ENCODE measurements at regions not wholly inside any gene's neighbourhood (a gene's known extent, or its start where the extent isn't known, plus 50 kb on each side); places are given as distances from the start of the nearest gene placed in this dataset.

DNA sequence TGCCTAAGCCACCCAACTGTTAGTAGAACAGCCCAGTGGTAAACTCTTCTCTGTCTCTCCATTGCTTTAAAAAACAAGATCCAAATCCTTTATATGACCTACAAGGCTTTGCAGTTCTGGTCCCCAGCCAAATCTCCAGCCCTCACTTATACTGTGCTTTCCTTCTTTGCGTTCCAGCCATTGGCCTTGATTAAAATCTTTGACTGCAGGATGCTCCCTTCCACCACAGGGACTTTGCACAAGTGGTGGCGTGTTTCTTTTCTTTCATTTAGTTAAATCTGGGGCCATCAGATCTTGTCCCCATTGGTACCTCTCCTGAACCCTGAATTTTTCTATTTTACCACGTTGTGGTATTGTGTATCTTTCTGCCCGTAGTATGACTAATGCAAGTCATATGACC lies 183.7 kb downstream of the VRK1 start:
- no peak for DNase-seq

DNA sequence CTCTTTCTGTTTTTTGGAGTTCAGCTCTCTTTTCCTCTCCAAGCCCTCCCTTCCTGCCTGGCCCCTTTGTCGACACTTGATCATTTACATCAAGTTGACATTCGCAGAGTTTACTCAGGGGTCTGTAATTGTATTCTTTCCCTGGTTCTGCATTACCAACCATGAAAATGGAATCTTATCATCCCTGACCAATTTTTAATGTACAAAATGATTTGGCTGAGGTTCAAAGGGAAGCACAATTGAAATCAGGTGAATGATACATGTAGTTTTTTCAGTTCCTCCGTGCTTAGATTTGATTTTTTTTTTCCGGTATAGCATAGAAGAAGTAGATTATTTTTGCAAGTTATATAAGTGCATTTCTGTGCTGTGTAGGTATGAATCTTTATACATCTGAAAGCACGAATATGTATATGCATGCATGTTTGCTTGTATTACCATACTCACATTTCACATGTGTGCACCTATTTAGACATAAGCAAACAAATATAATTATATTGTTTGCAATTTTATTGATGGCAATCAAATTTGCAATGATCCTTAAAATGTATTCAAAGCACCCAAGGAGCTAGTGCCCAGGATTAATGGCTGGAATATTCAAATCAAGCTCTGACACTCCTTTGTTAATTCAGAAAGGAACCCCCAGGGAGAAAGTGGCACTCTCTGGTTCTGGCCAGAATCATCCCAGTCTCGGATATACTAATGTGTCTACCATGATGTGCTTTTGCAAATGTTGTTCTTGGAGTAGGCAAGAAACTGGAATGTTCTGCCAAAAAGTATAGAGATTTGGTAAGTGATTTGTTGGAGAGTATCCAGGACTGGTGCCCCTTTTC lies 189.3 kb downstream of the VRK1 start:
- DNase-seq = no peak

DNA sequence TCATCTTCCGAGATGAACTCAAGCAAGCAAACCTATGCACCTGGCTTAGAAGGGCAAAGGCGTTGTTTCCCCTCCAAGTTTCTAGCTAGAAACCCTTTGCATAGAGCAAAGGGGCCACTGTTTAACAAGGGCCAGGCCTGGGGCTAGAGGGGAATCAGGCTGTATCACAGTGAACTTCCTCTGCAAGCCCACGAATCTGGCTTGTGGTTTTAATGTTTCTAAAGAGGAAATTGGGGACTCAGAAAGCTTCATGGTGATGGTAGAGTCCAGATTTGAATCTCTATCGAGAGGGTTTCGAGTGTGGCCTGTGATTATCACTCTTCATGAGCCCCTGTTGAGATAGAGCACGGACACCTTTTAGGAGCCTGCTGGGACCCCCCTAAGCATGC lies 189.9 kb downstream of the VRK1 start:
- no peak for DNase-seq

DNA sequence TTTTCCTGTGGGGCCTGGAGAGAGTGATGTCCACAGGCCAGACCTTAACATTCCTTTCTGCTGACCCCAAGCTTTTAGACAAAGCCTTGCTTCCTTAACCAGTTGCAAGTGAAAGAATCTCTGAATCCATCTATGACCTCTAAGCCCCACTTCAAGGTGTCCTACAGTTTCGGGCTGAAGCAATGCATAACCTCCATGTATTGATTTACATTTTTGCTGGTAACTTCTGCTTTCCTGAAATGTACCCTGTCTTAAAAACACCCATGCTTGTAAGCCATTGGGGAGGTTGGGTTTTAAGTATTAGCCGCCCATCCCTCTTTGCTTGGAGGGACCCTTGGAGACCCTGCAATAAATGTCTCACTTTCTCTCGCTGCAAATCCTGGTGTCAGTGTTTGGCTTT lies 190.6 kb downstream of the VRK1 start:
- no peak for DNase-seq

DNA sequence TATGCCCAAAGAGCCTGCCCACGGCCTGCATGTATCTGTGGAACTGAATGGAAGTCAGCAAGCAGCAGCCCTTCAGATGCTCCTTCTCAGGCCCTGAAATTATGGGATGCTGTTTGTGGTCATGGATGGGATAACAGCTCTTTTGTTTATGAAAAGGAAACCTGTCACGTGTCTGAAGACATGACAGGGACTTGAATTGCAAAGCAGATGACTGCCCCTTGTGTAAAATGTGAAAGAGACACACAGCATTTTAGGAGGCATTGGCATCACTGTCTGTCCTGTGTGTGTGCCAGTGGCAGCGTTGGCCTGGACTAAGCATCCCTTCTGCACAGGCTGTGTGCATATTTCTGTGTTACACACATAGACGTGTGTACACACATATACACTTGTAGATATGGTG lies 192.1 kb downstream of the VRK1 start:
- no peak for DNase-seq

DNA sequence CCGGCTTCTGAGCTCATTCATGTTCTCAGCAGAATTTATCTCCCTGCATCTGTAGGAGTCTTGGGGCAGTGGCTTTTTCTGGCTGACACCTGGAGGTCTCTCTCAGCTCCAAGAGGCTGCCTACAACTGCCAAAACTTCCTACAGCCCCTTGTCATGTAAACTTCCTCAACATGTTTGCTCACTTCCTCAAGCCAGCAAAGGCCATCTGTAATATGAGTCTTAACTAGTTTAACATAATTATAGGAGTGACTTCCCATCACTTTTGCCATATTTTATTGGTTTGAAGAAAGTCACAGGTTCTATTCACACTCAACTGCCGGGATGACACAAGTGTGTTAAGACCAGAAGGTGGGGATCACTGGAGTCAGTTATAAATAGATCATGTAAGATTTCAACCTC lies 194.0 kb downstream of the VRK1 start:
- no peak for DNase-seq

DNA sequence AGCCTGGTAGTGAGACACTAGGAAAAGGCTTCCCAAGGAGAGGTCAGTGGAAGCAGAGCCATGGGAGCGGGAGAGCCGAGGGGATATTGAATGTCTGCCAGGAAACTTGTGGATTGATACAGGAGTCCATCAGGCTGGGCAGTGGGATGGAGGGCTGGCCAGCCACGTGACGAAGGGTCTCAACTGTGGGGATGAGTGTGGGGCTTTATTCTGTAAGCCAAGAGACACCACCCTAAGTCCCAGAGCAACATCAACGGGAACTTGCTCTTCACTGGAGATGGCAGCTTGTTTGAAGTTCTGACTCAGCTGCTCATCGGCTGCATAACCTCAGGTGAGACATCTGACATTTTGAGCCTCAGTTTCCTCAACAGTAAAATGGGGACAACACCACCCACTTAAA lies 197.8 kb downstream of the VRK1 start:
- no peak for DNase-seq

DNA sequence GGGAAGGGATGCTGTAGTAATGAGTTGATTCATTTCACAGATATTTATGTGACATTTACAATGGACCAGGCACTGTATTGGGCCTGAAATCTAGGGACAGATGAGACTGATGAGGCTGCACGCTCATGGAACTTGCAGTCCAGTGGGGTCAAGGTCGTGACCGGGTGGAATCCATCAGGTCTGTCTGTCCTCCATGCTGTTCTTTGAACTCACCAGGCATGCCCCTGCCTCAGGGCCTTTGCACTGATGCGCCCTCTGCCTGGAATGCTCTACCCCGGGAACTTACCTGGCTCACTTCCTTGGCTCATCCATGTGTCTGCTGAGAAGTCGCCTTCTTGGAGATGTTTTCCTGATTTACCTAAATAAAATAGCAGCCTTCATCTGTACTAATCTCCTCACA lies 200.1 kb downstream of the VRK1 start:
- DNase-seq = no peak

DNA sequence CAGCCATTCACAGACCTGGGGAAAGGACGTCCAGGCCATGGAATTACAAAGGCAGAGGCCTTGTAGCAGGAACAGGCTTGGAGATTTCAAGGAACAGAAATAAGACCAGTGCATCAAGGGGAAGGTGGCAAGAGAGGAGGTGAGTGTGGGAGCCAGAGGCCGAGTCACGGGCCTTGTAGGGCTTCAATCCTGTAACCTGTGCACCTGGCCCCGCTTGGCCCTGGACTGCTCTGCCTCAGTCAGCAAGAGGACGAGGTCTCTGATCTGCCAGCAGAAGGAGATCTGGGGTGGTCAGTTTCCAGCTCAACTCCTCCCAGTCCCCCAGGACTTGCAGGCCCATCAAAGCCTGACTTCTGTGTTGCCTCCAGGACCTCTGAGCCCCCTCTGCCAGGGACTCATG lies 200.8 kb downstream of the VRK1 start:
- DNase-seq = no peak

DNA sequence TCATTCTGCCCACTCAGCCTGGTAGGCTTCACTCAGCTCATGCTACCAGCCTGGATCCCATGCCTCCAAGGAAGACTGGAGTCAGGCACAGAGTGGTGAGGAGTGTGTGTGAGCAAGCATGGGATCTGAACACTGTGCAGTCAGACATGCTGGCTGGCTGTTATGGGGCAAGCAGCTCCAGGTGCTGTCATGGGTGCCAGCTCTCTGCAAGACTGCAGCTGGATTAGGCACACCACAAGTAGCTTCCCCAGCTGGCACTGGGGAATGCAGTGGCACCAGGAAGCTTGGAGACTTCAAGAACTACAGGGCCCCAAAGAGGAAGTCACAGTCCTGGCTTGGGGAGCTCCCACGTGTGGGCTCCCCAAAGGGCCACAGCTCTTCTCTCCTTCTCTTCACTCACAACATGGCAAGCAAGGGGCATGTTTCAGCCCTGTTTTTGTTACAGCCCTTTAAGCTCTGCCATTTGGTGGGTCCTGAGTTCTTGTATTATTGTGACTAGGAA lies 202.5 kb downstream of the VRK1 start:
- DNase-seq = no peak

DNA sequence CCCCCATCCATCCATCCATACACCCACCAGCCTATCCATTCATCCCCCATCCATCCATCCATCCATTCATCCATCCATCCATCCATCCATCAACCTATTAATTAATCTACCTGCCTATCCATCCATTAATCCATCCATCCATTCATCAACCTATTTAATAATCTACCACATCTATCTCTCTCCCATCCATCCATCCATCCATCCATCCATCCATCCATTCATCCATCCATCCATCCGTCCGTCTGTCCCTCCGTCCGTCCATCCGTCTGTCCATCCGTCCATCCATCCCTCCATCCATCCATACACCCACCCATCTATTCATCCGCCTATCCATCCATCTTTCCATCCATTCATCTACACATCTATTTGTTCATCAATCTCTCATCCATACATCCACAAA lies 205.3 kb downstream of the VRK1 start:
- DNase-seq = no peak

DNA sequence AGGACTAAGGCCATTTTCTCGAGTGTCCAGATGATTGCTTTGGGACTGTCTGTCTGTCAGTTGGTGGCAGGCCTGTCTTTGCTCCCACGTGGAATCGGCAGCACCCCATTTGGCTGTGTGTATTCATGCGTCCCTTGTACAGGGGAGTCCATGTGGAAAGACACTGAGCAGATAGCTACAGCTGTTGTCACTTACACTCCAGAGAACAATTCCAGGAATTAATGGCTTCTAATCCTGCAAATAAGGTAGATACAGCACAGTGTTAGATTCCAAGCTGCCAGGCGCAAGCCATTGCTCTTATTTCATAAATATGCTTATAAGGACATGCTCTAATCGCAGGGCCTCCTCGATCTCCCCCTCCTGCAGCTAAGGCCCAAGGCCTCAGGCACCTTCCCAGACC lies 208.8 kb downstream of the VRK1 start:
- DNase-seq = no peak

DNA sequence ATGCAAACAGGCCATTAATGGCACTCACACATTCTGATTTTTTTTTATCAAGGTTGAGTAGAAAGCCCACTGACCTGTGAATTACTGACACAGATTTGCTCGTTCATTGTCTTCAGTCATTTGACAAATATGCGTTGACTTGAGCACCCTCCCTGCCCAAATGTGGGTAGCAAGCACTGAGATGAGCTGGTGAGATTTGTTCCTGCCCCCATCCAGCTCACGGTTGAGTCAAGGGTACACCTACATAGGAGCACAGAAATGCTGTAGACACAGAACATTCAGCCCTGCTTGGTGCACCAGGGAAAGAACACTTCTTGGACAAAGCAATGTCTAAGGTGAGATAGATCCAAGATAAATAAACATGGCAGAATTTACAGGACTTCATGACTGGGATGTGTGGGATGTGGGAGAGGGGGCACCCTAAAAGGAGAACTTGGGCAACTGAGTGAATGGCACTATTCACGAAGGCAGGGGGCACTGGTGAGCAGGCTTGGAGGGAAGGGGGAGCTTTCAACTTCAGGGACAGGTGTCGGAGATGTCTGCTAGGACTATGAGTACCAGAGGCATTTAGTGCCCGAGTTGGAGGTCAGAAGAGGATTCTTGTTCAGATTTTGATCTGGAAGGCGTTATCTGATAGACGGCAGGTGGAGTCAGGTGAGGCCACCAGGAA lies 213.4 kb downstream of the VRK1 start:
- no peak for DNase-seq

DNA sequence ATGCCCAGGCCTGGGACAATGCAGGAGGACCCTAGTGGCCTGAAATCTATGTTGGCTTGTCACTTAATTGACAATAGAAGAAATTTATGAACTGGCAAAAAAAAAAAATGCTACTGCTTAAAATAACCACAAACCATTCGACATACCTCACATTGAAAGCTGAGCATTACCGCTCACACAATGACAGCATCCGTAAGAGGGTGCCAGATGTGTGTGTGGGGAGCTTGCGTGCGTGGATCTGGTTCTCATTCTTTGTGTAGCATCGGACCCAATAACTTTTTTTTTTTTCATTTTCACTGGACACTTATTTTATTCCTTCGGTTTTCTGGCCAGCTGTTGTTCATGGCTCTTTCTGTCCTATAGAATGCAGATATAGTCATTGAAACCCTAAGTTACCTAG lies 216.7 kb downstream of the VRK1 start:
- DNase-seq = no peak

DNA sequence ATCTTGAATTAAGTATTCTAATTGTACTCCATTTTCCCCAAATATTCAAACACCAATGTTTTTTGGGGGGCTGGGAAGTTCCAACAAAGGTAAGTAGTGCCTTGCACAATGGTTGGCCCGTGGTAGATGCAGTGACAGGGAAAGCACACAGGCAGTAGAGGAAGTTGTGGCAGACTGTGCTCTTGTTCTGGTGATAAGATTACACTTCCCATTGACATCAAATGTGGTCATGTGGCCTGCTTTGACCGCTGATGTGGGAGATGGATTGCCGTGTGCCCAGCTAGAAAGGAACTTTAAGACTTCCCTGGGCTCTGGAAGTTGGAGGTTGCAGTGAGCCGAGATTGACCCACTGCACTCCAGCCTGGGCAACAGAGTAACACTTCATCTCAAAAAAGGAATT lies 223.8 kb downstream of the VRK1 start:
- no peak for DNase-seq

DNA sequence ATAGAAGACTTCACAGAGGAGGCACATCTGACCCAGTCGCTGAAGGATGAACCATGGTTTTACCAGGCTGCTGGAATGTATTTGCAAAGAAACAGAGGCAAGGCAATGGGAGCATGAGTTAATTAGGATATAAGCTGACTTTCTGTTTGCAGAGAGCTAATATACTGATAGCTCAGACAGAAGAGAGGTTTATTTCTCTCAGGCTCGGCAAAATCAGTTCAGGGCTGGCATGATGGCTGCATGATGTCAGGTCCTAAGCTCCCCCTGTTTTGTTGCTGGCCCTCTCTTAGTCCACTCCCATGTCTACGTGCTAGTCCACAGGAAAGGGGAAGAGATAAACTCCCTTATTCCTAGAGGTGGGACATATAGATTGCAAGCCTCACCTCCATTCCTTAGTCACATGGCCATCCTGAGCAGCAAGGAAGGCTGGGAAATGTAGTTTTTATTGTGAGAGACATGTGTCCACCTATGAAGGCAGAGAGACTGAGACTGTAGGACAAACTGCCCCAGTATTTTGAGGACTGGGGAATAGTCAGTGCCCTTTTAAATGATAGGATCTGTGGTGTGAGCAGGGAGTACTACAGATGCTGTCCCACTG lies 224.5 kb downstream of the VRK1 start:
- no peak for DNase-seq

DNA sequence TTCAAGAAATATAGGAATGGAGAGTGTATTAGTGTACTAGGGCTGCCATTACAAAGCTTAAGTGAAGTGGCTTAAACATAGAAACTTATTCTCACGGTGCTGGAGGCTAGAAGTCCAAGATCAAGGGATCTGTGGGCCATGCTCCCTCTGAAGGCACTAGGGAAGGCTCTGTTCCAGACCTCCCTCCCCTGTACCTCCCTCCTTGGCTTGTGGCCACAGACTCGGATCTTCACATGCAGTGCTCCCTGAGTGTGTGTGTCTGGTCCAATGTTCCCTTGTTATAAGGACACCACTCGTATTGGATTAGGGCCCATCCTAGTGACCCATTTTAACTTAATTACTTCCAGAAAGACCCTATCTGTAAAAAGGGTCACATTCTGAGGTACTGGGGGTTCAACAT lies 225.6 kb downstream of the VRK1 start:
- no peak for DNase-seq

DNA sequence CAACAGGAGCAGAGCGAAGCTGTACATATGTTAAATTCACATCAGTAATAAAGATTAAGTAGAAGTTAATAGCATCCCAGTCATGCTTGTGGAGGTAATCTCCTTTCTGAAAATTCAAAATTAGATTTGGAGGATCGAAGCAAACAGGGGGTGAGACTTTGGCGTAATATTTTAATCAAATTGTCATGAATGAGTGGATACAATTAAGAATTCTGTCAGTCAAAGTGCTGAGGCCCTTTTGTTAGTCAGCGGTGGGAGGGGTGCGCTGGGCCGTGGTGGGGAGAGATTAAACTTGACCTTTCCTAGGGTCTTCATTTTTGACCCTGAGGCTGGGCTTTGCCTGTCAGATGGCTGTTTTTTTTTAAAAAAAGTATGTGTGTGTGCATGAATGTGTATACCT lies 226.7 kb downstream of the VRK1 start:
- DNase-seq = no peak

DNA sequence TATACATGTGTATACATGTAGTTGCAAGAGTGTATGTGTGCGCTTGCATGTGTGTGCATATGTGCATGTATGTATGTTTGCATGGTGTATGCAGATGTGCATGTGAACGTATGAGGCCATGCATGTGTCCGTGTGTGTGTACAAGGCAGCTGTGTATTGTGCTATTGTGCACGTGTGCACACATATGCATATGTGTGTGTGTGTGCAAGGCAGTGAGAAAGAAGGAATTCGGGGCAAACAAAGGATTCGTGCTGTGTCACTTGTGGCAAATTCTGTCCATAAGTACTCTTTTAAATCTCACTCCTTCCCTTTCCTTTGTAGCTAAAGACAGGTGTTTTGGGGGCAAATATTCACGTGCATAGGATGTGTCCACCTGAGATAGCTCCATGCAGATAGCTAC lies 227.1 kb downstream of the VRK1 start:
- no peak for DNase-seq

DNA sequence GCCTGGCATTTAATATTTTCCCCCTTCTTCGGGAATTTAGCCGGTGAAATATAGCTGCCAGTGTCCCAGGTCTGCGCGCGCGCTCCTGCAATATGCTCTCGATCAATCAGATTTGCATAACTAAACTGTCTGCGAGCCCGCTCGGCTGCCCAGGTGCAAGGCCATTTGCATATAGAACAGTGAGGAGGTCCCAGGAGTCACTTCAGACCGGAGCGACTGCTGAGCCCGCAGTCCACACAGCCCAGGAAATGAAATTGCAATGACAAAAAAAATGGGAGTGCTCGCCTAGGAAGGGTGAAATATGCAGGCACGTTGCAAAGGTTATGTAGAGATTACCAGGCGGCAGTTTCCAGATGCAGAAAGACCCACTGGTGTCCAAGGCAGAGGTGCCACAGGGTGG lies 228.5 kb downstream of the VRK1 start:
- no peak for DNase-seq

DNA sequence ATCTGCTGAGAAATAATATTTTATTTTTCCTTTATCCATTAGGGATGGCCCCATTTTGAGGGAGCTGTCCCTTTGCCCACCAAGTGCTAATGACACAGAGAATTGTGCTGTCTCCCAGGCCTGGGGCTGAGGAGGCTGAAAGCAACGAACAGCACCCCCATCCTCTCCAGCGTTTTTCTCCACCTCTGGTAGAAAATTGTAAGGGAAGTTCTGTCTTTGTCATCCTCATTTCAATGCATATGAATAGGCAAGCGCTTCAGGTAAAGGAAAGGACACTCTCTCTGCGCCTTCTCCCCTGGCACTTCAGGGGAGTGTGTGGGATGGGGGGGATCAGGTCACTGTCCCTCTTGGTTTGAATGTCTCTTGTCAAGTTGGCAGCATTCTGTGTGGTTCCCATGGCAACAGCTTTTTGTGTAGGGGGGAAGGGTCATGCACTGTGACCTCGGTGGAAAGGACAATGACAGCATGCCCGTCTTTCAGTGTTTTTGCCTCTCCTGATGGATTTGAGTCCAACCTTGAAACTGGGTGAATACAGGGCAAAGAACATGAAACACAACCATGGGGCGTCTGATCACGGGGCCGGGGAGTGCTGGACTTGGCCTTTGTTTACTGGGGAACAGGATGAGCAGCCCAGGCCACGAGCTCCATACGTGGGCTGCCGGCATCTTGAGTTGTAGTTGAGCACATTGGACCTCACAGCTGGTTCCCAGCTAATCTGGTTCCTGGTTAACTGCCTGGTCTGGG lies 230.2 kb downstream of the VRK1 start:
- DNase-seq = no peak

DNA sequence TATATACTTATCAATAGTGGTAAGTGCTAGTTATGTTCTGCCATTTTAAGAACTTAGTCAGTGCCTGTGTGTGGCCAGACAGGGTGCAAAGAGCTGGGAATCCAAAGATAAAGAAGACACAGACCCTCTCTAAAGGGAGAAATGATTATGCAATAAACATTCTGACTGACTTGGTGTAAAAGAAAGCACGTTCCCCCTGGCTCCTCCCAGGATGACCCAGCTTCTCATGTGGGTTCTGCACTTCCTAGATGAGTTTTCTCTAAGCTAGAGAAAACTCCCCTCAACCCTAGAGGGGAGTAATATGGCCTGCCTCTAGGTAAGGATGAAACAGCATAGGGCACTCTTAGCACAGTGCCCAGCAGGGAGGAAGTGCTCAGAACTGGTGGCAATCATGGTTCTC lies 231.2 kb downstream of the VRK1 start:
- no peak for DNase-seq

DNA sequence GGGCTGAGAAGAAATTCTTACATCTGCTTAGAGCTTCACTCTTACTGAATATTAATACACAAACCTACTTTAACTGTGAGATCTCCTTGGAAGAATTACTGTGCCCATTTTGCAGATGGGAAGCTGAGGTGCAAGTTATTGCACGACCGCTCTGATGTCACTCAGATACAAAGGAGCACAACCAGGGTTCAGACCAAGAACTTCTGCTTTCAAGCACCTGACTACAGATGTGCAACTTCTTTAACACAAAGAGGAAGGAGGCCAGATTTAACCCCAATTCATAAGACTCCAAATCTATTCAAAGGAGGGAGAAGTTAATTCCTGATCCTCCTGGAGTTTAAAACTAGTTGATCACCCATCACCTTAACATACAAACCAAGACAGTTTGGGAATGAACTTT lies 232.6 kb downstream of the VRK1 start:
- no peak for DNase-seq

DNA sequence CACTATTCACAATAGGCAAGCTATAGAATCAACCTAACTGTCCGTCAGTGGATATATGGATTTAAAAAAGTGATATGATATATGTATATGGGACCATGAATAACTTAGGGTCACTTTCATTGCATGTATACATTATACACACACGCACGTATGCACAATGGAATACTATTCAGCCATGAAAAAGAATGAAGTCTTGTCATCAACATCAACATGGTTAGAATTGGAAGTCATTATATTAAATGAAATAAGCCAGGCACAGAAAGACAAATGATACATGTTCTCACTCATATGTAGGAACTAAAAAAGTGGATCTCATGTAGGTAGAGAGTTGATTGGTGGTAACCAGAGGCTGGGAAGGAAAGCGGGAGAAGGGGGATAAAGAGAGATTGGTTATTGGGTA lies 234.3 kb downstream of the VRK1 start:
- DNase-seq = no peak

Data from right hindlimb (tissue), 1 donor.